ENCODE measurements at regions not wholly inside any gene's neighbourhood (a gene's known extent, or its start where the extent isn't known, plus 50 kb on each side); places are given as distances from the start of the nearest gene placed in this dataset.

DNA sequence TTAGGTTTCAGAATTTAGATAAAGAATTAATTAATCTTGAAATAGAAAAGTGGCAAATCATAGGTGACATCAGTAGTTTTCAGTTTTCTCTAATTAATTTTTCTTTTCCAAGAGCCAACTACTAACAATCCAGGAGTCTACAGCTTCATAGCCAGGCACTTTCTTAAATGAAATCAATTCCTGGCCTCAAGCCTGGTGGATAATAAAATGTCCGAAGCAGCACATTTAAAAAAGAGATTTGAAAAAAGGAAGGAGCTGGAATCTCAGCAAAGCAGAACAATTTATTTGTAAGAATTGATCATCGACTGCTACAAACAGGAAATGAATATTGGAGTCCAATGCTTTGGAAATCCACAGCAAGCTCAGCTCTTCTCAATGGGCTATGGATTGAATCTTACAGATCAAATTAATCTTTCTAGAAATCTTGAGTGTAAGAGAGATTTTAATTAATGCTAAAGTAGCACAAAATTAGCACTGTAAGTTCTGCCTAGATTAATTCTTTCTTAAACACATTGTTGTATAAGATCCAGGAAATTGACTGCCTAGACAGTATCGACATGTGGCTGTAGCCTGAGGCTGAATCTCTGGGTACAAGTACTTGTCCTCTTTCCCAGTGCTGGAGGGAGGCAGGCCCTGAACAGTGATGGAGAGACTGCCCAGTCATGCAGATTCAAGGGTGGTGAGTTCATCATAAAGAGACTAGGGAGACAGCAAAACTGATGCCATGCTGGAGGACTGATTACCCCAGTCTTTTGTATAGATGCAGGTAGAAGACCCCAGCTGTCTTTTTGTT, 167.8 kb upstream of the POU2AF2 start:
- ATAC-seq (no peak), DNase-seq (ENCODE audit: low spot score) (no peak)
- Mint-ChIP-seq H3K36me3 (no peaks in the 10 kb centered on the region), H3K27ac (no peak overlapping the region), H3K27me3 (ENCODE audit: low read depth) (no peaks in the 10 kb centered on the region), H3K4me3 (no peak overlapping the region), H3K4me1 (peaks cover 6% of the 10 kb centered on the region), H3K9me3 (no peaks in the 10 kb centered on the region)
- ChIA-PET CTCF (no interaction called here), POLR2A (no interaction called here)
- TF ChIP-seq, protein P1, sequence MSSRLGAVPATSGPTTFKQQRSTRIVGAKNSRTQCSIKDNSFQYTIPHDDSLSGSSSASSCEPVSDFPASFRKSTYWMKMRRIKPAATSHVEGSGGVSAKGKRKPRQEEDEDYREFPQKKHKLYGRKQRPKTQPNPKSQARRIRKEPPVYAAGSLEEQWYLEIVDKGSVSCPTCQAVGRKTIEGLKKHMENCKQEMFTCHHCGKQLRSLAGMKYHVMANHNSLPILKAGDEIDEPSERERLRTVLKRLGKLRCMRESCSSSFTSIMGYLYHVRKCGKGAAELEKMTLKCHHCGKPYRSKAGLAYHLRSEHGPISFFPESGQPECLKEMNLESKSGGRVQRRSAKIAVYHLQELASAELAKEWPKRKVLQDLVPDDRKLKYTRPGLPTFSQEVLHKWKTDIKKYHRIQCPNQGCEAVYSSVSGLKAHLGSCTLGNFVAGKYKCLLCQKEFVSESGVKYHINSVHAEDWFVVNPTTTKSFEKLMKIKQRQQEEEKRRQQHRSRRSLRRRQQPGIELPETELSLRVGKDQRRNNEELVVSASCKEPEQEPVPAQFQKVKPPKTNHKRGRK (CRISPR knock-in tag; IDR thresholded peaks at IDR 0.05; ENCODE audit: borderline replicate concordance) = no peak
- TF ChIP-seq JAZF1 (CRISPR knock-in tag; IDR thresholded peaks at IDR 0.05) (no peak), NFATC4 (CRISPR knock-in tag; IDR thresholded peaks at IDR 0.05) (no peak), ZNF138 (CRISPR knock-in tag; conservative IDR thresholded peaks at IDR 0.05) (no peak), CREM (CRISPR knock-in tag; IDR thresholded peaks at IDR 0.05) (no peak), USF1 (CRISPR knock-in tag; IDR thresholded peaks at IDR 0.05) (no peak), AFF4 (CRISPR knock-in tag; IDR thresholded peaks at IDR 0.05; ENCODE audit: borderline replicate concordance) (no peak), CDX4 (CRISPR knock-in tag; IDR thresholded peaks at IDR 0.05; ENCODE audit: borderline replicate concordance) (no peak), ATF3 (CRISPR knock-in tag; conservative IDR thresholded peaks at IDR 0.05) (no peak), ETV6 (CRISPR knock-in tag; IDR thresholded peaks at IDR 0.05) (no peak), RORB (CRISPR knock-in tag; IDR thresholded peaks at IDR 0.05) (no peak), ZNF317 (CRISPR knock-in tag; IDR thresholded peaks at IDR 0.05; ENCODE audit: borderline replicate concordance, low read depth) (no peak), GTF2I (CRISPR knock-in tag; conservative IDR thresholded peaks at IDR 0.05) (no peak), TP53 (CRISPR knock-in tag; IDR thresholded peaks at IDR 0.05) (no peak)
- TF ChIP-seq, protein P2, sequence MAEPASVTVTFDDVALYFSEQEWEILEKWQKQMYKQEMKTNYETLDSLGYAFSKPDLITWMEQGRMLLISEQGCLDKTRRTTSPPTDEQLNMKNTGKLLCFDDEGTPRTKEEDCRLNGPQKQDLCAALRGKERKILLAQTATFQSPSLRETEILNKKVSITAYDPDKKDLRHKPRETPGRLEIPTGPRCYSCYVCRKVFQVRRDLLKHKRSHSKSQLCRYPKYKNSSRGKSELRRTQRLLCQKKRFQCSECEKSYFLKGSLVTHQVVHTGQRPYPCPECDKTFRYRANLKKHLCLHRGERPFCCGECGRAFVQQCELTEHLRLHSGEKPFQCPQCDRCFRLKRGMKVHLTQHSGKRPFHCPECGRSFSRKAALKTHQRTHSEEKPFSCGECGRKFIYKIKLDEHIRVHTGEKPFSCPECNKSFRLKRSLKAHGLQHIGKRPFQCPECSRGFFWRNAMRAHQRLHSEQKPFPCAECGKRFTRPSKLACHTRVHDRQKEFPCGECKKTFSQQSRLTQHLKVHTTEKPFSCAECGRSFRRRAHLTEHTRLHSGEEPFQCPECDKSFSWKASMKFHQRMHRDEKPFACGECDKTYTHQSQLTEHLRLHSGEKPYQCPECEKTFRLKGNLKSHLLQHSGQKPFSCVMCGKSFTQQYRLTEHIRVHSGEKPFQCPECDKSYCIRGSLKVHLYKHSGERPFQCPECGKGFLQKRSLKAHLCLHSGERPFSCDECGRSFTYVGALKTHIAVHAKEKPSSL (CRISPR knock-in tag; conservative IDR thresholded peaks at IDR 0.05) = no peak
- TF ChIP-seq, protein P3, sequence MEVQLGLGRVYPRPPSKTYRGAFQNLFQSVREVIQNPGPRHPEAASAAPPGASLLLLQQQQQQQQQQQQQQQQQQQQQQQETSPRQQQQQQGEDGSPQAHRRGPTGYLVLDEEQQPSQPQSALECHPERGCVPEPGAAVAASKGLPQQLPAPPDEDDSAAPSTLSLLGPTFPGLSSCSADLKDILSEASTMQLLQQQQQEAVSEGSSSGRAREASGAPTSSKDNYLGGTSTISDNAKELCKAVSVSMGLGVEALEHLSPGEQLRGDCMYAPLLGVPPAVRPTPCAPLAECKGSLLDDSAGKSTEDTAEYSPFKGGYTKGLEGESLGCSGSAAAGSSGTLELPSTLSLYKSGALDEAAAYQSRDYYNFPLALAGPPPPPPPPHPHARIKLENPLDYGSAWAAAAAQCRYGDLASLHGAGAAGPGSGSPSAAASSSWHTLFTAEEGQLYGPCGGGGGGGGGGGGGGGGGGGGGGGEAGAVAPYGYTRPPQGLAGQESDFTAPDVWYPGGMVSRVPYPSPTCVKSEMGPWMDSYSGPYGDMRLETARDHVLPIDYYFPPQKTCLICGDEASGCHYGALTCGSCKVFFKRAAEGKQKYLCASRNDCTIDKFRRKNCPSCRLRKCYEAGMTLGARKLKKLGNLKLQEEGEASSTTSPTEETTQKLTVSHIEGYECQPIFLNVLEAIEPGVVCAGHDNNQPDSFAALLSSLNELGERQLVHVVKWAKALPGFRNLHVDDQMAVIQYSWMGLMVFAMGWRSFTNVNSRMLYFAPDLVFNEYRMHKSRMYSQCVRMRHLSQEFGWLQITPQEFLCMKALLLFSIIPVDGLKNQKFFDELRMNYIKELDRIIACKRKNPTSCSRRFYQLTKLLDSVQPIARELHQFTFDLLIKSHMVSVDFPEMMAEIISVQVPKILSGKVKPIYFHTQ (CRISPR knock-in tag; IDR thresholded peaks at IDR 0.05) = no peak
- TF ChIP-seq, protein P4, sequence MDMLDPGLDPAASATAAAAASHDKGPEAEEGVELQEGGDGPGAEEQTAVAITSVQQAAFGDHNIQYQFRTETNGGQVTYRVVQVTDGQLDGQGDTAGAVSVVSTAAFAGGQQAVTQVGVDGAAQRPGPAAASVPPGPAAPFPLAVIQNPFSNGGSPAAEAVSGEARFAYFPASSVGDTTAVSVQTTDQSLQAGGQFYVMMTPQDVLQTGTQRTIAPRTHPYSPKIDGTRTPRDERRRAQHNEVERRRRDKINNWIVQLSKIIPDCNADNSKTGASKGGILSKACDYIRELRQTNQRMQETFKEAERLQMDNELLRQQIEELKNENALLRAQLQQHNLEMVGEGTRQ (CRISPR knock-in tag; IDR thresholded peaks at IDR 0.05) = no peak
